Cardiac muscle cell (in vitro differentiated cells and primary cell): ENCODE measurements at regions not wholly inside any gene's neighbourhood (a gene's known extent, or its start where the extent isn't known, plus 50 kb on each side); places are given as distances from the start of the nearest gene placed in this dataset.

ENCODE experiments used
- DNase-seq, 2 donors: peaks; one replicate each; pipeline versions ENCODE4 v3.0.0 to v3.0.0-alpha.2; 2010 to 2017; ENCODE audit warnings: low read depth in 1 of 2, low spot score in 1 of 2
- H3K27ac ChIP-seq: fragments of 200-600 bp; sonication (generic); 2 replicates; pipeline ENCODE4 v1.5.1; 2016
- H3K27me3 ChIP-seq: fragments of 200-600 bp; sonication (generic); 2 replicates; pipeline ENCODE4 v1.6.0; 2016; ENCODE audit warnings: control low read depth
- H3K36me3 ChIP-seq: fragments of 200-600 bp; sonication (generic); 2 replicates; pipeline ENCODE4 v1.5.1; 2016; ENCODE audit warnings: control low read depth
- H3K4me1 ChIP-seq: fragments of 200-600 bp; sonication (generic); 2 replicates; pipeline ENCODE4 v1.8.1; 2017; ENCODE audit warnings: low read depth, mild to moderate bottlenecking, mixed run types
- H3K4me3 ChIP-seq: fragments of 200-600 bp; sonication (generic); 2 replicates; pipeline ENCODE4 v1.5.1; 2016; ENCODE audit warnings: mild to moderate bottlenecking
- H3K9me3 ChIP-seq: fragments of 200-600 bp; sonication (generic); 2 replicates; pipeline ENCODE4 v1.5.1; 2017; ENCODE audit warnings: low read depth, mild to moderate bottlenecking, control low read depth
- CTCF ChIP-seq: IDR thresholded peaks from 2 replicates; pipeline ENCODE4 v1.5.1; 2012; ENCODE audit warnings: low read depth, mild to moderate bottlenecking, low read length

GRCh38 chr5:138650196-138650595 lies 75.0 kb upstream of the HSPA9 start:
- Histone ChIP-seq H3K27ac (no peak overlapping the region), H3K36me3 (no peaks in the 10 kb centered on the region), H3K9me3 (no peaks in the 10 kb centered on the region), H3K27me3 (no peaks in the 10 kb centered on the region), H3K4me1 (peaks cover 15% of the 10 kb centered on the region), H3K4me3 (no peak overlapping the region)
- TF ChIP-seq CTCF: no peak
- no peak for DNase-seq

GRCh38 chr5:138649775-138650174 lies 74.6 kb upstream of the HSPA9 start:
- no peak for DNase-seq
- Histone ChIP-seq H3K9me3 (no peaks in the 10 kb centered on the region), H3K4me1 (peaks cover 15% of the 10 kb centered on the region), H3K27ac (no peak overlapping the region), H3K27me3 (no peaks in the 10 kb centered on the region), H3K36me3 (no peaks in the 10 kb centered on the region), H3K4me3 (no peak overlapping the region)
- TF ChIP-seq CTCF: no peak

GRCh38 chr5:138649316-138649720 lies 74.1 kb upstream of the HSPA9 start:
- no peak for TF ChIP-seq CTCF
- no peaks in the 10 kb centered on the region for H3K27me3 ChIP-seq
- no peak for DNase-seq
- peaks cover 15% of the 10 kb centered on the region for H3K4me1 ChIP-seq
- H3K27ac ChIP-seq: no peak overlapping the region
- H3K9me3 ChIP-seq: no peaks in the 10 kb centered on the region
- H3K4me3 ChIP-seq: no peak overlapping the region
- no peaks in the 10 kb centered on the region for H3K36me3 ChIP-seq

- no peak for TF ChIP-seq CTCF
- Histone ChIP-seq H3K27ac (no peak overlapping the region), H3K27me3 (no peaks in the 10 kb centered on the region), H3K4me3 (no peak overlapping the region), H3K9me3 (no peaks in the 10 kb centered on the region), H3K36me3 (no peaks in the 10 kb centered on the region), H3K4me1 (peaks cover 15% of the 10 kb centered on the region)
- no peak for DNase-seq
Observed at GRCh38 chr5:138648841-138649240, 73.6 kb upstream of the HSPA9 start.

- Histone ChIP-seq H3K9me3 (no peaks in the 10 kb centered on the region), H3K36me3 (no peaks in the 10 kb centered on the region), H3K27ac (no peak overlapping the region), H3K4me3 (no peak overlapping the region), H3K27me3 (no peaks in the 10 kb centered on the region), H3K4me1 (peaks cover 15% of the 10 kb centered on the region)
- no peak for TF ChIP-seq CTCF
- no peak for DNase-seq
Observed at GRCh38 chr5:138647794-138648410, 72.7 kb upstream of the HSPA9 start.
